IMR-90 (cell line): ENCODE measurements at regions not wholly inside any gene's neighbourhood (a gene's known extent, or its start where the extent isn't known, plus 50 kb on each side); places are given as distances from the start of the nearest gene placed in this dataset.

ENCODE experiments used
- ATAC-seq: fragments of 200-7000 bp; cut with Tn5 transposase; 2 replicates; pipeline ENCODE4 v1.9.1; 2020; ENCODE audit warnings: low read depth, mild to moderate bottlenecking, moderate library complexity
- BruUV-seq: library from RNA; stranded (reverse); fragments of 400-500 nt; replicated peaks from 2 replicates; lab custom pipeline; 2021; lab: Mats Ljungman, UMichigan
- CTCF ChIA-PET: fragments of 300-600 bp; formaldehyde crosslinking; extraction: SDS; loops from one replicate; lab custom pipeline; 2021; ENCODE audit warnings: antibody characterized with exemption; lab: Yijun Ruan, JAX
- POLR2A ChIA-PET: fragments of 300-600 bp; sonication (Branson Sonifier 250); formaldehyde crosslinking; loops from one replicate; lab custom pipeline; 2022; ENCODE audit warnings: antibody characterized with exemption; ENCODE audit not compliant: unreplicated experiment; lab: Charles Lee
- DNase-seq: peaks from one replicate; pipeline ENCODE4 v3.0.0; 2013
- H2AFZ ChIP-seq: replicated peaks from 2 replicates; pipeline ENCODE3; 2013; ENCODE audit warnings: low read length, mild to moderate bottlenecking; ENCODE audit not compliant: poor library complexity
- H2AK5ac ChIP-seq: 2 replicates; pipeline ENCODE4 v1.6.1; 2013; ENCODE audit warnings: low read depth, low read length, inconsistent platforms
- H2AK9ac ChIP-seq: replicated peaks from 2 replicates; pipeline ENCODE3; 2013; ENCODE audit warnings: mild to moderate bottlenecking, low read depth, low read length, moderate library complexity; ENCODE audit not compliant: poor library complexity
- H2BK120ac ChIP-seq: 2 replicates; pipeline ENCODE4 v1.6.1; 2013; ENCODE audit warnings: low read depth, low read length, inconsistent platforms
- H2BK15ac ChIP-seq: 3 replicates; pipeline ENCODE4 v1.6.1; 2013; ENCODE audit warnings: low read depth, low read length, inconsistent platforms
- H2BK20ac ChIP-seq: 2 replicates; pipeline ENCODE4 v1.6.1; 2013; ENCODE audit warnings: low read depth, mild to moderate bottlenecking, inconsistent platforms, low read length, moderate library complexity
- H2BK5ac ChIP-seq: 2 replicates; pipeline ENCODE4 v1.6.1; 2013; ENCODE audit warnings: mild to moderate bottlenecking, low read depth, low read length, inconsistent platforms; ENCODE audit not compliant: poor library complexity, severe bottlenecking
- H3K14ac ChIP-seq: replicated peaks from 2 replicates; pipeline ENCODE4 v1.6.1; 2013; ENCODE audit warnings: low read depth, low read length, inconsistent platforms
- H3K18ac ChIP-seq: 2 replicates; pipeline ENCODE4 v1.6.1; 2013; ENCODE audit warnings: low read depth, low read length, control low read depth
- H3K23ac ChIP-seq: 2 replicates; pipeline ENCODE4 v1.6.1; 2013; ENCODE audit warnings: low read depth, low read length, inconsistent platforms
- H3K27ac ChIP-seq: 2 replicates; pipeline ENCODE4 v1.5.1; 2013; ENCODE audit warnings: mild to moderate bottlenecking, control low read depth, low read length; ENCODE audit not compliant: insufficient read depth
- H3K27me3 ChIP-seq: 2 replicates; pipeline ENCODE4 v1.6.1; 2013; ENCODE audit warnings: low read length; ENCODE audit not compliant: control insufficient read depth, insufficient read depth
- H3K36me3 ChIP-seq: 2 replicates; pipeline ENCODE4 v1.6.1; 2013; ENCODE audit warnings: low read length, mixed read lengths; ENCODE audit not compliant: control insufficient read depth, insufficient read depth
- H3K4ac ChIP-seq: 2 replicates; pipeline ENCODE4 v1.6.1; 2013; ENCODE audit warnings: low read depth, low read length, inconsistent platforms
- H3K4me1 ChIP-seq: 2 replicates; pipeline ENCODE4 v1.6.1; 2013; ENCODE audit warnings: low read length, mixed read lengths; ENCODE audit not compliant: control insufficient read depth, insufficient read depth
- H3K4me2 ChIP-seq: 2 replicates; pipeline ENCODE4 v1.6.1; 2013; ENCODE audit warnings: low read depth, mild to moderate bottlenecking, control low read depth, low read length, moderate library complexity
- H3K4me3 ChIP-seq: 2 replicates; pipeline ENCODE4 v1.5.1; 2013; ENCODE audit warnings: low read depth, mild to moderate bottlenecking, control low read depth, low read length, moderate library complexity; ENCODE audit not compliant: insufficient read depth
- H3K56ac ChIP-seq: 2 replicates; pipeline ENCODE4 v1.6.1; 2013; ENCODE audit warnings: low read length, inconsistent platforms; ENCODE audit not compliant: insufficient read depth; ENCODE audit errors: extremely low read depth
- H3K79me1 ChIP-seq, 2 experiments: 2 replicates each; pipeline ENCODE4 v1.6.1; 2013; ENCODE audit warnings: low read length in 2 of 2, inconsistent platforms in 1 of 2, low read depth in 1 of 2
- H3K9ac ChIP-seq: 2 replicates; pipeline ENCODE4 v1.6.1; 2013; ENCODE audit warnings: low read depth, low read length, control low read depth
- H3K9me1 ChIP-seq: 2 replicates; pipeline ENCODE4 v1.6.1; 2013; ENCODE audit warnings: low read length, inconsistent platforms; ENCODE audit not compliant: insufficient read depth
- H3K9me3 ChIP-seq: 2 replicates; pipeline ENCODE4 v1.6.1; 2013; ENCODE audit warnings: low read length; ENCODE audit not compliant: control insufficient read depth, insufficient read depth
- H4K20me1 ChIP-seq: 2 replicates; pipeline ENCODE4 v1.6.1; 2013; ENCODE audit warnings: low read length, inconsistent platforms; ENCODE audit not compliant: insufficient read depth
- H4K5ac ChIP-seq: 2 replicates; pipeline ENCODE4 v1.6.1; 2013; ENCODE audit warnings: mild to moderate bottlenecking, low read depth, low read length, control low read depth
- H4K8ac ChIP-seq, 2 experiments: 2 replicates each; pipeline ENCODE4 v1.6.1; 2013; ENCODE audit warnings: low read depth in 2 of 2, low read length in 2 of 2, control low read depth in 1 of 2, inconsistent platforms in 1 of 2
- H4K91ac ChIP-seq: 2 replicates; pipeline ENCODE4 v1.6.1; 2013; ENCODE audit warnings: low read depth, low read length, inconsistent platforms; ENCODE audit not compliant: insufficient read depth
- CTCF ChIP-seq: conservative IDR thresholded peaks from 2 replicates; pipeline ENCODE4 v1.5.1; 2012; ENCODE audit warnings: mild to moderate bottlenecking, low read depth, low read length, improper control_type of control experiment
- MAZ ChIP-seq: IDR thresholded peaks from 2 replicates; pipeline ENCODE4 v1.6.1; 2012; ENCODE audit warnings: low read depth, mild to moderate bottlenecking, low read length, improper control_type of control experiment, moderate library complexity, borderline replicate concordance
- MXI1 ChIP-seq: IDR thresholded peaks from 2 replicates; pipeline ENCODE4 v1.6.1; 2012; ENCODE audit warnings: low read depth, mild to moderate bottlenecking, low read length, moderate library complexity, borderline replicate concordance
- POLR2A ChIP-seq: IDR thresholded peaks from 2 replicates; pipeline ENCODE4 v1.6.1; 2012; ENCODE audit warnings: mild to moderate bottlenecking, low read depth, low read length
- WGBS, 2 experiments: methylation state at CpG; one replicate each; pipeline versions ENCODE4 v1.1.5 to v1.1.7; 2013; ENCODE audit warnings: missing lambda C conversion rate in 2 of 2; ENCODE audit not compliant: insufficient read length in 1 of 2; ENCODE audit errors: extremely low coverage in 2 of 2; 5-methylcytosine and 5-hydroxymethylcytosine counted together
- dilution Hi-C: fragments of 300-500 bp; cut with HindIII; formaldehyde crosslinking; loops from one replicate; pipeline ENCODE4 v1.14.3; 2018; ENCODE audit warnings: low sequenced_read_pairs; ENCODE audit not compliant: unreplicated experiment
- in situ Hi-C: fragments of 300-500 bp; cut with MboI; formaldehyde crosslinking; loops from 3 replicates; pipeline ENCODE4 v1.14.3; 2019; ENCODE audit warnings: low sequenced_read_pairs, inconsistent platforms, mixed read lengths
- intact Hi-C: fragments of 100-400 bp; cut with micrococcal nuclease; formaldehyde crosslinking; loops from 2 replicates; pipeline ENCODE4 v1.10.0; 2022

- no peak for TF ChIP-seq POLR2A
- no peak for TF ChIP-seq CTCF
- TF ChIP-seq MXI1: no peak
- TF ChIP-seq MAZ: no peak
- Histone ChIP-seq H2AK9ac (no peak overlapping the region), H4K5ac (no peak overlapping the region; the same call in 1 of the 2 replicates)
These were observed 596.0 kb downstream of the SEMA5A start for GRCh38 chr5:8949908-8950307.

More at GRCh38 chr5:8949908-8950307, 596.0 kb downstream of the SEMA5A start:
- ChIA-PET POLR2A (no interaction called here), CTCF (no interaction called here)
- no peak overlapping the region for H4K91ac ChIP-seq
- H3K4me3 ChIP-seq: no peak overlapping the region
- no peak overlapping the region for H3K4ac ChIP-seq
- H3K4me1 ChIP-seq: peaks cover 11% of the 10 kb centered on the region
- no peak overlapping the region for H3K56ac ChIP-seq
- H3K4me2 ChIP-seq: no peak overlapping the region
- no peak overlapping the region for H3K9ac ChIP-seq
- H3K23ac ChIP-seq: peak overlapping the region; percentile 12; the same call in 1 of the 2 replicates
- no peak overlapping the region for H3K14ac ChIP-seq
- ATAC-seq (no peak; the same call in 1 of the 2 replicates), DNase-seq (no peak)
- H3K27me3 ChIP-seq: no peaks in the 10 kb centered on the region
- 0 out of 3 replicates have a peak overlapping the region, but pooled peaks have one; percentile 2 for H2BK15ac ChIP-seq
- no peak overlapping the region for H4K8ac ChIP-seq
- no peak overlapping the region for H2BK5ac ChIP-seq
- no peaks in the 10 kb centered on the region for H3K36me3 ChIP-seq
- H2BK120ac ChIP-seq: peak overlapping the region; percentile 19; the same call in 1 of the 2 replicates
- H3K27ac ChIP-seq: peak overlapping the region; percentile 3; the same call in 1 of the 2 replicates
- H3K9me3 ChIP-seq: no peaks in the 10 kb centered on the region
- no TSS peak for BruUV-seq
- WGBS, 2 experiments: no CpG with 5 or more reads among the region's 2 CpGs
- H2AK5ac ChIP-seq: no peak overlapping the region
- no peak overlapping the region for H2AFZ ChIP-seq
- no peak overlapping the region for H2BK20ac ChIP-seq
- peak overlapping the region; percentile 68 for H3K18ac ChIP-seq
- intact Hi-C loops (no loop called here), in situ Hi-C loops (no loop called here), dilution Hi-C loops (no loop called here)
- no peaks in the 10 kb centered on the region for H4K20me1 ChIP-seq
- H3K79me1 ChIP-seq: no peaks in the 10 kb centered on the region
- no peaks in the 10 kb centered on the region for H3K9me1 ChIP-seq
